ENCODE measurements at regions not wholly inside any gene's neighbourhood (a gene's known extent, or its start where the extent isn't known, plus 50 kb on each side); places are given as distances from the start of the nearest gene placed in this dataset.

GRCh38 chrX:51395480-51395809 is 62.8 kb downstream of the NUDT10 start:
- Histone ChIP-seq H3K4me3 (ENCODE audit: insufficient read depth, low read depth, low read length, poor library complexity, severe bottlenecking) (peak overlapping the region; percentile 69), H3K36me3 (ENCODE audit: control insufficient read depth, insufficient read depth, low read length) (no peaks in the 10 kb centered on the region), H3K27ac (ENCODE audit: insufficient read depth, low read length, poor library complexity, severe bottlenecking) (peak overlapping the region; percentile 51)

More at GRCh38 chrX:51395480-51395809, 62.8 kb downstream of the NUDT10 start:
- H3K27me3 ChIP-seq (replicated peaks; ENCODE audit: control insufficient read depth, insufficient read depth, low read length, poor library complexity, severe bottlenecking), result no peaks in the 10 kb centered on the region
- DNase-seq, result no peak
- no peaks in the 10 kb centered on the region for H3K4me1 ChIP-seq (ENCODE audit: control insufficient read depth, insufficient read depth, low read length, poor library complexity, severe bottlenecking)
- no peaks in the 10 kb centered on the region for H3K9me3 ChIP-seq (ENCODE audit: control insufficient read depth, low read length)
